GM18498 (cell line): ENCODE measurements at regions not wholly inside any gene's neighbourhood (a gene's known extent, or its start where the extent isn't known, plus 50 kb on each side); places are given as distances from the start of the nearest gene placed in this dataset.

Source experiments
- ATAC-seq: cut with Tn5 transposase; IDR thresholded peaks from one replicate; pipeline ENCODE4 v1.9.1; 2021; ENCODE audit warnings: mild to moderate bottlenecking, moderate library complexity; ENCODE audit not compliant: unreplicated experiment

DNA sequence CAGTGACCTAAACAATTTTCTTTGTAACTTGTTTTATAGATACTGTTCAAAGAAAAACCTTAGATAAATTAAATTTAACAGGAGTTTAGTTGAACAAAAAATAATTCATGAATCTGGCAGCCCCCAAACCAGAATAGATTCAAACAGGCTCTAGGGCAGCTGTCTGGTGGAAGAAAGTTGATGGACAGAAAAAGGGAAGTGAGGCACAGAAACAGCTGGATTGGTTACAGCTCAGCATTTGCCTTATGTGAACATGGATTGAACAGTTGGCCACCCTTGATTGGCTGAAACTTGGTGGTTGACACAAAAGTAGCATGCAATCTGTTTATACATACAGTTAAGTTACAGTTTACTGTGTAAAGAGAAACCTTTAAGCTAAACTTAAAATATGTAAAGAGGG is 954.3 kb upstream of the FLRT2 start:
- no peak for ATAC-seq

DNA sequence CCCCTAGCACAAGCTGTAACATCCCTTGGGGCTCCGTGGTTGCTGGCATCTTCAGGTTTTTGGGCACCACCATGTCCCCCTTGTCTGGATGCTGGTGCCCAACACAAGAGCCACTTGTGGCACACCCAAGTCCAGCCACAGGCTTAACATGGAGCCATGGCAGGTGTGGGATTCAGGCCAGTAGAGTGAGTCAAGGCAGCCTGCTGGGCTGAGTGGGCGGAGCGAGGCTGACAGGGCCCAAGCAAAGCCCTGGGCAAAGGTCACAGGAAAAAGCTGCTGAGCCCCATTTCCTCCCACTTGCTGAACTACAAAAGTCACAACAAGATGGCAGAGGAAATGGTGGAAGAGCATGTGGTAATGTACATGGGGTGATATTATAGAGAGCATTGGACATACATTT is 950.7 kb upstream of the FLRT2 start:
- ATAC-seq, result no peak

DNA sequence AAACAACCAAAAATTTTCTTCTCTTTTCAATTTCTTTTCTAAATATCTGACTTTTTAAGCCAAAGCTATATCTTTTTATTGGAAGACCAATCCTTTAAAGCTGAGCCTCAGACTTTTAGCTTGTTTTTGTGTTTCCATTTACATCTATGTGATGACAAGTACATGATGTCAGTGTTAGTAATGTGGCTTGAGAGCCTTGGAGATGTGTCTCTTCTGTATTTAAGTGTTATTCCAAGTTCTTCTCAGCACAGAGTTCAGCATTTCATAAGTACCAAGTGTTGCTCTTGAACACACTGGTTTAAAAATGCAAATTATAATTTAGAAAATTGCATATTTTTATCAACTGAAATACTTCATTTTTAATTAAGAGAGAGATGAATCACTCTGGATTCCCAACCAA is 948.9 kb upstream of the FLRT2 start:
- no peak for ATAC-seq

DNA sequence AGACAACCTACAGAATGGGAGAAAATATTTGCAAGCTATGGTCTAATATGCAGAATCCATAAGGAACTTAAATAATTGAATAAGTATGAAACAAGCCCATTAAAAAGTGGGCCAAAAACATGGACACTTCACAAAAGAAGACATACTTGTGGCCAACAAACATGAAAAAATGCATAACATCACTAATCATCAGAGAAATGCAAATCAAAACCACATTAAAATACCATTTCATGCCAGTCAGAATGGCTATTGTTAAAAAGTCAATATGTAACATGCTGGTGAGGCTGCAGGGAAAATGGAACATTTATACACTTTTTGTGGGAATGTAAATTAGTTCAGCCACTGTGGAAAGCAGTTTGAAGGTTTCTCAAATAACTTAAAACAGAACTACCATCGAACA is 945.4 kb upstream of the FLRT2 start:
- ATAC-seq, result no peak

DNA sequence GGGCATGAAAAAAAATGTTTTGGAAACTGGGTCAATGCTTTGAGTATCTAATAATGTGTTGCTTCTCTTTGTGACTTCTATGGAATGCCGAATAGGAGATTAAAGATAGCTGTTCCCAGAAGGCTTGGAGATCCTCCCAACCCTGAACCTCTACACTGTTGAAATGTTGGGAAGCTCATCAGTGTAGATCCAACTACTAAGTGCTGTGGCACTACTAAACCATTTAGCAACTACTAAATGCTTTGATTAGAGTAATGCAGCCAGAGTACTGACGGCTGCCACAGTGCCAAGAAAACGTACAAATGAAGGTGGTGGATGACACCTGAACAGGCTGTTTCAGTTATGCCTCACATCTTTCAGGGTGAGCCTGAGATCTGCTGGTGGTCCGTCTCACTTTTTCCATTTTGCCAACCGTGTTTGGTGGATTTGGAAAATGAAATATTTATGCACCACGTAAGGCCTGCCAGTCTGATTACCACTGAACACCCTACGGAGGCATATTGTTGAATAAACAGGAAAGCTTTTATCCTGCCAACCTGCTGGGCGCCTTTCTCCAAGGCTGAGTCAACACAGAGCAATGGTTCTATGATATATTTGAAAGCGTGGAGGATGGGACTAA is 938.0 kb upstream of the FLRT2 start:
- ATAC-seq, result no peak

DNA sequence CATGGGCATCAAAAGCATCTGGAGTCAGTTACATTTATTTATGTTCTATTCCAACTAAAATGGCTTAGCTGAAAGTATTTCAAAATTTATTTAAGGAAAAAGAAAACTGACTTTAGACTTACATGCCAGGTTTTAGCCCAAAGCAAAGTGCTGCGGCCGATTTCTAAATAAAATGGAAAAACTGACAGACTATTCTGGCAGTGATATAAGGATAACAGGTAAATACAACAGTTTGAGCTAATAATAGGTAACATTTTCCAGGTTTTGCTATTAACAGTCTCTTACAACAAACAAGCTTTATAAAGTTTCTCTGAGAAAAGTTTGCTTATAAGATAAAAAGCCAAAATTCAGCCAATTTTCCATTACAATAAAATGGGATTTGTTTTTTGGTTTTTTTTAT is 937.2 kb upstream of the FLRT2 start:
- no peak for ATAC-seq

DNA sequence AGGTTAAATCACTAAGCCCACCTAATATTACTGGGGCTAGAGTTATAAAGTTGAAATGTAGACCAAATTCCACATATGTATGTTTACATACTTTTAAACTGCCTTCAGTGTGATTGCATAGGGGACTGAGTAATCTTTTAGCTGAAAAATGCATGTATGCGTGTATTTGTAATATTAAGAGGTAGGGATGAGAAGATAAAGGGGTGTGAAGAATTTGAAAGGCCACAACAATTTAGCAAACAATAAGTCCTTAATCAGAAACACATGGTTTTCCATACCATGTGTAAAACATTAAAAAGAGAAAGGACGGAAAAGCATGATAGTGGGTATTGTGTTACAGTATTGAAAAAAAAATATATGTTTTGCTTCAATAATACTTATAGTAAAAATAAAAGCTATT is 919.9 kb upstream of the FLRT2 start:
- no peak for ATAC-seq

DNA sequence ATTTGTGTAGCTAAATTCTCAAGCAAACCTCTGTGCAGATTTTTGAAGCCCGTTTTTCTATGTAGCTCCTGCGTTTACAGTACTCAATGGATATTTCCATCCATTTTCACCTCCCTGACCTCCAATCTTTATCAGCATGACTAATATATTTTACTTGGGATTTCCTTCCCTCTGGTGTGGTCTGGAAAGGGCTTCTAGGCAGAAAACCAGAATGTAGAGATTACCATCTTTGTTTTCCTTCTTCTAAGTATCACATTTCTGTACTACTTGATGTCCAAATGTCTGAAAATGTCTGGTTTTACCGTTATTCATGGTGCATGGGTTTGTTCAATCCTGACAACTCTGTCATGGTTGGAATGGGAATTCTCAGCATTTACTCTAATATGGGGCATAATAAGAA is 907.6 kb upstream of the FLRT2 start:
- ATAC-seq, result no peak

DNA sequence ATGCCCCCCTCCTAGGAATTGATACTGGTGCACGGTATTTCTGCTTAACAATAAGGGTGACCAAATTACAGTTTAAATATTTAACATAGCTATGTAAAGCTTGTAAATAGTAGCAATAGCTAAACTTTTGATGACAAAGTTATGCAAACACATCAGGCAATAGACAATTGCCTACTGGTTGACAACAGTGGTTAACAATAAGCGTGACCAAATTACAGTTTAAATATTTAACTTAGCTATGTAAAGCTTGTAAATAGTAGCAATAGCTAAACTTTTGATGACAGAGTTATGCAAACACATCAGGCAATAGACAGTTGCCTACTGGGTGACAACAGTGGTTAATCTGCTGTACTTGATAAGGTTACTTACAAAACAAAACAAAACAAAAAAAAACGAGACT is 886.5 kb upstream of the FLRT2 start:
- no peak for ATAC-seq

DNA sequence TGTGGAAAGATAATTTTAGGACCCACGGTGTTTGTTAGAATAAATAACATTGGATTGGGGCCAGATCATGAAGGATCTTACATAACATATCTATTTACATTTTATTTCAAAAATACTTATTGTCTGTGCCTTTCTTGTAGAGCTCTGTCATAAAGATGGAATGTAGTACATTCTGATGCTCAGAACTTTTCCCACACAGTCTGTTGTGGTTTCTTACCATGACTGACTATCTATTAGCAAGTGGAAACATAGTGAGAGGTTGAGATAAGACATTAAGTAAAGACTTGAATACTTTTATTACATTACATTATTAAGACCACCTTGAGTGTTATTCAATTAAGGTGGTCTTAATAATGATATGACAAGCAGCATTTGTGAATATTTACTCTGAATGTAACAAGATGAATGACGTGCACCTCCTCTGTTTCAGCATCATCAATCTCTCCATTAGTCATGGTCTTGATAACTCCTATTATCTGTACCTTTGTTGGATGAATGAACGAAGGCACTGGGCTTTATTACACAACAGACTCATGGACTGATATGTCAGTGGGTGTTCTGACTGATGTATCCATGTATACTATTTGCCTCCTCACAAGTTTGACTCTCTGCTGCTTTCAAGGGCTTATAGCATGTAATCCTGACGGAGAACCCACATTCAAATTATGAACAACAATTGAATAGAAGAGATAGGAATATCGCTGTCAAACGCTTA is 883.0 kb upstream of the FLRT2 start:
- no peak for ATAC-seq

DNA sequence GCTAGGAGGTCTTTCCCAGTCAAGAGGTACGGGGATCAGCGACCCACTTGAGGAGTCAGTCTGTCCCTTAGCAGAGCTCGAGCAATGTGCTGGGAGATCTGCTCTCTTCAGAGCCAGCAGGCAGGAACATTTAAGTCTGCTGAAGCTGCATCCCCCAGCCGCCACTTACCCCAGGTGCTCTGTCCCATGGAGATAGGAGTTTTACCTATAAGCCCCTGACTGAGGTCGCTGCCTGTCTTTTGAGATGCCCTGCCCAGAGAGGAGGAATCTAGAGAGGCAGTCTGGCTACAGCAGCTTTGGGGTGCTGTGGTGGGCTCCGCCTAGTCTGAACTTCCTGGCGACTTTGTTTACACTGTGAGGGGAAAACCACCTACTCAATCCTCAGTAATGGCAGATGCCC is 874.9 kb upstream of the FLRT2 start:
- no peak for ATAC-seq

DNA sequence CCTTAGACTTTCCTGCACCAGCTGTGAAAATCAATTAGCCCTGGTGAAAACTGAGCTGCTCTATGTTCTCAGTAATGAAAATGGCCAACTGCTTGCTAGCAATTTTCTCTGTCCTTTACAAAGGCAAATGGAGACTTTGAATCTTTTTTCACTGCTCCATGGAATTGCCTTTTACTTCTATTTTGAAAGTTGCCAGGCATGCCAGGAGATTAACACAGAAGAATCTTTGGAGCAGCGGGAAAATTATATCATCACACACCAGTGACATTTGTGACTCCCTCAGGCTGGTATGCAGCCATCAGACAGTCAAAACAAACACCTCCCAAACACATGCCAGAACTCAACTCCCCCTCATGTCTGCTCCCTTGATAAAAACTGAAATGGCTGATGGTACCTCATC is 872.0 kb upstream of the FLRT2 start:
- ATAC-seq, result no peak

DNA sequence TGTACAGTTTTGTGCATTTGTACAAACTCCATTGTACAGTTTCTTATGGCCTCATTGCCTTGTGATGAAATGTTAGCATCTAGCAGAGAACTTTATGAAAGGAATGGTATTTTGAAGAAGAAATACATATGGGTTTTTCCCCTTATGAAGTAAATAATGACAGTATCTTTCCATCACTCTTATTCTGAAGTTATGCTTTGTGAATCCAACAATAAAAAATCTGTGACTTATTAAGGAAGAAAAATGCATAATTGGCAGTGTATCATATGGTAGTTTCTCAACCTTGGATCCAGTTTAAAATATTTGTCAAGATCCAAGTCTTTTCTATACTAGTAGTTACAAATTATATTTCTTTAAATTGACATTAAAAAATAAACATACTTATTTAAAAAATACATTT is 859.1 kb upstream of the FLRT2 start:
- ATAC-seq, result no peak

DNA sequence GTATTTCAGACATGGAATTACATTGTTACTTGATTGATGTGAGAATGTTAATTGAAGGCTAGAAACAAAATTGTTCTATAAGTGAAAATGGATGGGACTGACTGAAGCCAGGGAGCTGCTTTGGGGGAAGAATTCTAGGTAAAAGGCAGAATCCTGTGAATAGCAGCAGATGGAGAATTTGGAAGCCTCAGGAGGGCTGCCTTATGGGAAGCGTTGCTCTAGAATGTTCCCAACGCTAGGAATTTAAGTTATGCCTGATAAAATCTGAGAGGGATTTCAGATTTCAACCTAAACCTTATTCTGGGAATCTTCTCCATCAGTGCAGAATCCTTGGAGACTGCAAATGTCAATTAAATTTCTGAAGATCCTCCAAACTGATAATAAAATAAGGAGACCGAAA is 858.2 kb upstream of the FLRT2 start:
- ATAC-seq, result no peak

DNA sequence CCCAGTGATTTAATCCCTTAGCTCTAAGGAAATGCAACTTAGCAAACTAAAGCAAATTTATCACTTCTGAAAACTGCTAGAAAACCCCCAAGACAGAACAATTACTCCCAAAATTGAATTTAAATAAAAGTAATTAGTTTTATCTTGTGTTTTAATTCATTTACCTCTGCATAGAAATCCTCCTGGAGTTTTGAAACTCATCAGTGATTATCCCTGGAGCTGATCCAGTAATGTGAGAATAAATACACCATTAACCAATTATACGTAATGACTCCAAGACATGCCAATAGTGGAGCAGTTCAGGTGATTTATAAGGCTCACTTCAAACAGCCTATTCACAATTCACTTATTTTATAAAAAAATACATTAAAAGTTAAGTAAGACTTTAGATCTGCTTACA is 855.3 kb upstream of the FLRT2 start:
- ATAC-seq, result no peak

DNA sequence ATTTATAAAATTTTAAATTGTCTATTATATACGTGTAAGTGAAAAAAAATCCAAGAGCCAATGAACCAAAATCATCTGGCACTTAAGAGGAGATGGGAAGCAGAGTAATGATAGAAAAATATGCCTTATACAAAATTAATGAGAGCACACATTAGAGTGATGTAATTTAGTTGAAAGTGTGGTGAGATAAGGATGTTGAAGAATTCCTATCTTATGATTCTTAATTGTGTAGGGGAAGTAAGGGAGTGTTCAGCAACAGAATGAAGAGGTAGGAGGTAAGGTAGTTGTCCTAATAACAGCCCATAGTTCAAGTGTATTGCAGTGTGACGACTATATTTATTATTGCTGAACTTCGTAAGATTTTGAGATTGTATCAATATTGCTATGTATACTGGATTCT is 843.4 kb upstream of the FLRT2 start:
- no peak for ATAC-seq

DNA sequence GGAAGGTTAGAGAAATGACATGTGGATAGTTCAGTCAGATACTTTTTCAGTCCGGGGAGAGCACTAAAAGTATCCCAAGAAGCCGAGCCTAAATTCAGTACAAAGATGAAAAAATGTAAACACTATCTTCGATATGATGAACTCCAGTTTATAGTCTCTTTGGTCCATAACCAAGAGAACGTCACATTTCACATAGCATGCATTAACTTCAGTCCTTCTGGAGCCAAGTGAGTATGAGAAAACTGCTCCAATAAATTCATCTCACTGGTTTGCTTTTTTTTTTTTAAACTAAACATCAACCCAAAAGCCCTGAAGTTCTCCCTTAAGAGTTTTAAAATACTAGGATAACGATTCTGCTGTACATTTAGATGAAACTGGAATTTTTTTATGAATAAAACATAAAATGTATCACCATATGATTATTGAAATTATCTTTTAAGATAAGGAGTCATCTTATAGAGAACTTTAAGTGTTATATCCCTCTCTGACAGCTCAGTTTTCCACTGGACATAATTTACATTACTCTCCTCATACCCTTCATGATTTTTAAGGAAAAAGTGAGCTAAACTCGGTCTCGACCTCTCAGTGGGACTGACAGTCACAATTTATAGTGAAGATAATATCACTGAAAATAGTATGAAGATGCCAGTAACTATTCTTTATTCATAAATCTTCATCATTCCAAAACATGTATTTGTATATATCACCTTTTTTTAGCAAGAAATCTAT is 841.5 kb upstream of the FLRT2 start:
- ATAC-seq, result no peak

DNA sequence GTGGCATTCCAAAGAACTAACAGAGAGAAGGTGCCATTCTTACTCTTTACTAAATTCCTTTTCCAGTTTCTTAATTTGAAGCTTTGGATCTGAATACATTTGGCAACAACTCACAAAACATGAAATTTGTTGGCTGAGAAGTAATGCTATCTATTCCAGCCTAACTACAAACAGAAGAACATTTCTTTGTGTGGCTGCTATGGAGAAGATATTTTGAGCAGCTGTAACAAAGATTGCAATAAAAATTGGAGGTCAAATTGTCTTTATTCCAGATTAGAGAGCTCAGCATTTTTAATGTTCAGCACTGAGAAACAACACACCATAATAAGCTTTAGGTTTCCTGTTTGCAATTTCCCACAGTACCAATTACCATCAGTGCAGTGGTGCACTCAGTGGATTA is 835.8 kb upstream of the FLRT2 start:
- ATAC-seq, result no peak

DNA sequence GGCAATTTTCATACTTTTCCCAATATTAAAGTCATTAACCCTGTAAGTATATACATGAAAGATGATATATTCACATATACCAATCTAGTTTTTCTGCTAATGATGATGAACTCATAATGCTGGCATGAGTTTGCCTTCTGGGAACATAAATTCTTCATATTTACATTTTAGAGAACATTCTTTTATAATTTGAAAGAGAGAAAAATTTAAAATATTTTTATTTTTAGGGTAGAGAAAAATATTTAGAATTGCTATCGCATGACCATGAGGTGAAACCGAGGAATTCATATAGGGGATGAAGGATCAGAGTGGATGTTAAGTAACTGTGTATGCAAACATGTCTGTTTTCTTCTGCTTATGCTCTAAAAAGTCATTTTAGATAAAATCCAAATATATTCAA is 825.3 kb upstream of the FLRT2 start:
- ATAC-seq, result no peak

DNA sequence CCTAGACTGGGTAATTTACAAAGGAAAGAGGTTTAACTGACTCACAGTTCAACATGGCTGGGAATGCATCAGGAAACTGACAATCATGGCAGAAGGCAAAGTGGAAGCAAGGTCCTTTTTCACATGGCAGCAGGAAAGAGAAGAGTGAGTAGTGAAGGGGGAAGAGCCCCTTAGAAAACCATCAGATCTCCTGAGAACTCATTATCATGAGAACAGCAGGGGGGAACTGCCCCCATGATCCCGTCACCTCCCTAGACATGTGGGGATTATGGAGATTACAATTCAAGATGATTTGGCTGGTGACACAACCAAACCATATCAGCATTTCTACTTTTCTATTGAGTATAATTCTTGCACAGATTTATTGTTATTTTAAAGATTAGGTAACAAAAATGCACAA is 822.1 kb upstream of the FLRT2 start:
- ATAC-seq, result no peak

DNA sequence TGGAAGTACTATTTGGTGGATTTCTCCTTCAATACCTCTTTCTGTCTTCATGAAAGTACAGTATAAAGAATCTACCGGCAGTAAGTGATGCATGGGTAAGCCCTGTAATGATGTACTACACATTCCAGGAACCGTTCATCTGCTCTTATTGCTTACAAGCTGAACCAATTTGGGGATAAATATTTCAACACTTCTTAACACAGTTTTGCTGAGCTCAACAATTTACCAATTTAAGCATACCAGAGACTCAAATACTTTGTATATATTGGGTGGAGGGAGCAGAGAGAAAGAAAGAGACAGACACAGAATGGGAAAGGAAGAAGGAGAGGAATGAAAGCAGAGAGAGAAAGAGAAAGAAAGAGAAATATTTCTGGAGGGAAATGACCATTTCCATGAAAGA is 821.1 kb upstream of the FLRT2 start:
- ATAC-seq, result no peak

DNA sequence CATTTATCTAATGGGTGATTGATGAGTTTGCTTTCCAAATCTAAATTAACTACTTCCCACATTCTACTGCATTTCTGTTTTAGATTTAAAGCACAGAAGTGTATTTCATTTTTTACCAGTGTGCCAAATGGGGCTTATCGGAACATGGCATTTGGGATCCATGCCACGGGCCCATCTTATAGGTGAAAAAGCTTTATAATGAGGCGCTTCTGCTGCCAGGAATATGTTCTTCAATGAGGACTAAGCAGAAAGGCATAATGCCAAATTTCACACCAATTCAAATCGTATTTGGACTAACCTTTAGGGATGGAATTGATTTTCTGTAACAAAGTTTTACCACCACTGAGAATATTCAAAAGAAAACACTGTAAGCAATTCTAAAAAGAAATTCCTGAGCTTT is 803.5 kb upstream of the FLRT2 start:
- no peak for ATAC-seq
